Lower lobe of right lung (tissue), 2 donors: ENCODE measurements at regions not wholly inside any gene's neighbourhood (a gene's known extent, or its start where the extent isn't known, plus 50 kb on each side); places are given as distances from the start of the nearest gene placed in this dataset.

ENCODE experiments used
- ATAC-seq, 2 donors: fragments of 200-7000 bp; cut with Tn5 transposase; one replicate each; pipeline ENCODE4 v1.9.1; 2020 to 2022; ENCODE audit warnings: mild to moderate bottlenecking in 2 of 2, moderate library complexity in 2 of 2
- DNase-seq: peaks from one replicate; pipeline ENCODE4 v3.0.0-alpha.2; 2020
- H3K27ac ChIP-seq: fragments of 200-600 bp; one replicate; pipeline ENCODE4 v1.8.0; 2022
- H3K27me3 ChIP-seq: fragments of 200-600 bp; one replicate; pipeline ENCODE4 v1.8.0; 2022; ENCODE audit warnings: low read depth
- H3K36me3 ChIP-seq: fragments of 200-600 bp; one replicate; pipeline ENCODE4 v1.8.0; 2022; ENCODE audit warnings: mild to moderate bottlenecking
- H3K4me1 ChIP-seq: fragments of 200-600 bp; one replicate; pipeline ENCODE4 v1.8.0; 2022
- H3K4me3 ChIP-seq: fragments of 200-600 bp; one replicate; pipeline ENCODE4 v1.8.0; 2022; ENCODE audit warnings: mild to moderate bottlenecking
- H3K9me3 ChIP-seq: fragments of 200-600 bp; one replicate; pipeline ENCODE4 v1.8.0; 2022
- CTCF ChIP-seq: fragments of 200-600 bp; IDR thresholded peaks from one replicate; pipeline ENCODE4 v1.8.0; 2022; ENCODE audit warnings: antibody characterized with exemption, mild to moderate bottlenecking
- intact Hi-C: fragments of 100-400 bp; cut with DNase I; formaldehyde crosslinking; loops from one replicate; pipeline ENCODE4 v1.11.0; 2022
- donor health status: DM: no; HTN: yes; CAD: no; lungs with severe emphysema.

DNA sequence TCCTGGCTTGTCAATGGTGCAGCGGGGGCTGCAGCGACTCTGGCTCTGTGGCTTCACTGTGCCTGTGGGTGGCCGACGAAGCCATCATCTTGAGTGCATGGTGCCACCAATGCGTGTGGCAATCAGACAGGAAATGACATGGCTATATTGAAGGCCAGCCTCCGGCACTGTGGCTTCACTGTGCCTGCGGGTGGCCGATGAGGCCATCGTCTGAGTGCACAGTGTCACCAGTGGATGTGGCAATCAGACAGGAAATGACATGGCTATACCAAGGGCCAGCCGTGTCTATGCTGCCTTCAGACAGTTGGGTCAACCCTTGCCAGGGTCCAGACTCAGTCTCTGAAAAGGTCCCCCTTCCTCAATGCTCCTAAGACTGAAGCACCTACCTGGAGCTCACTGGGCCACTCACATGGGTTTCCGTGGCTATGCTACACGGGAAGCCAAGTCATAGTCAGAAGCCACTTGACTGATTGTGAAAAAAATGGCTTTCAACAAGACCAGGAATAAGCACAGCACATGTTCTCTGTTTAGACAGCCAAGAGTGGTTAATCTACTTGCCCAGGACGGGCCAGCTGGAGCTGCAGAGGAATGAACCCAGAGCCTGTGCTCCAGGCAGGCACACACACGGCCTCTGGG, 67.5 kb upstream of the S1PR3 start:
- peaks cover 7% of the 10 kb centered on the region for H3K4me1 ChIP-seq
- H3K9me3 ChIP-seq: no peaks in the 10 kb centered on the region
- intact Hi-C loops: no loop called here
- no peak overlapping the region for H3K4me3 ChIP-seq
- no peaks in the 10 kb centered on the region for H3K27me3 ChIP-seq
- no peaks in the 10 kb centered on the region for H3K36me3 ChIP-seq
- H3K27ac ChIP-seq: peak overlapping the region; percentile 11
- ATAC-seq (peak; percentile 71 to 88), DNase-seq (peak; percentile 84)
- TF ChIP-seq CTCF: no peak

GRCh38 chr9:88925481-88925880, 65.8 kb upstream of the S1PR3 start:
- DNase-seq: no peak
- Histone ChIP-seq H3K4me3 (no peak overlapping the region), H3K36me3 (no peaks in the 10 kb centered on the region), H3K27me3 (no peaks in the 10 kb centered on the region), H3K9me3 (no peaks in the 10 kb centered on the region), H3K27ac (no peak overlapping the region), H3K4me1 (peaks cover 7% of the 10 kb centered on the region)
- intact Hi-C loops: no loop called here
- no peak for TF ChIP-seq CTCF
- no peak for ATAC-seq

- Histone ChIP-seq H3K36me3 (no peaks in the 10 kb centered on the region), H3K27me3 (no peaks in the 10 kb centered on the region), H3K4me3 (no peak overlapping the region), H3K4me1 (peaks cover 7% of the 10 kb centered on the region), H3K9me3 (no peaks in the 10 kb centered on the region), H3K27ac (no peak overlapping the region)
- intact Hi-C loops: no loop called here
- no peak for DNase-seq
- peak; percentile 9 to 10 for ATAC-seq
- TF ChIP-seq CTCF: no peak
Observed at GRCh38 chr9:88926781-88927505, 64.3 kb upstream of the S1PR3 start.

GRCh38 chr9:88927510-88927909, 63.8 kb upstream of the S1PR3 start:
- intact Hi-C loops: no loop called here
- Histone ChIP-seq H3K4me1 (peaks cover 7% of the 10 kb centered on the region), H3K27me3 (no peaks in the 10 kb centered on the region), H3K36me3 (no peaks in the 10 kb centered on the region), H3K9me3 (no peaks in the 10 kb centered on the region), H3K27ac (no peak overlapping the region), H3K4me3 (no peak overlapping the region)
- ATAC-seq: peak; percentile 60
- no peak for DNase-seq
- TF ChIP-seq CTCF: no peak

DNA sequence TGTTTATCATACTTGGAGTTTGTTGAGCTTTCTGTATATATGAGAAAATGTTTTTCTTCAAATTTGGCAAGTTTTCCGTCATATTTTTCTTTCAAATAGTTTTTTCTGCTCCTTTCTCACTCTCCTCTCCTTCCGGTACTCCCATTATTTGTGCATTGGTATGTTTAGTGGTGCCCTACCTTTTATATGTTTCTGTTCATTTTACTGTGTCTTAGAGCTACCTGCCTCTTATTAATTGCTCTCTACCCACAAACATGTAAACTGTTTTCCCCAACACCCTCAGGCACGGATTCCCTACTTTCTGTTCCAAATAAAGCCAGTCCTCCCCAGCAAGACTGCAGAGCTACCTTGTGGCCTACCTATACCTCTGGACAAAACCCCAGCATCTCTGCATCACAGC, 60.6 kb upstream of the S1PR3 start:
- H3K4me1 ChIP-seq: peaks cover 13% of the 10 kb centered on the region
- H3K36me3 ChIP-seq: no peaks in the 10 kb centered on the region
- intact Hi-C loops: no loop called here
- ATAC-seq: no peak
- no peak overlapping the region for H3K4me3 ChIP-seq
- no peak overlapping the region for H3K27ac ChIP-seq
- DNase-seq: no peak
- H3K9me3 ChIP-seq: no peaks in the 10 kb centered on the region
- no peaks in the 10 kb centered on the region for H3K27me3 ChIP-seq
- no peak for TF ChIP-seq CTCF
